HG03139 (cell line): ENCODE measurements at regions not wholly inside any gene's neighbourhood (a gene's known extent, or its start where the extent isn't known, plus 50 kb on each side); places are given as distances from the start of the nearest gene placed in this dataset.

Experiments
- ATAC-seq: cut with Tn5 transposase; IDR thresholded peaks from one replicate; pipeline ENCODE4 v1.9.1; 2021; ENCODE audit not compliant: unreplicated experiment

GRCh38 chr2:139850254-139850890 is 1070.2 kb upstream of the NXPH2 start:
- no peak for ATAC-seq

DNA sequence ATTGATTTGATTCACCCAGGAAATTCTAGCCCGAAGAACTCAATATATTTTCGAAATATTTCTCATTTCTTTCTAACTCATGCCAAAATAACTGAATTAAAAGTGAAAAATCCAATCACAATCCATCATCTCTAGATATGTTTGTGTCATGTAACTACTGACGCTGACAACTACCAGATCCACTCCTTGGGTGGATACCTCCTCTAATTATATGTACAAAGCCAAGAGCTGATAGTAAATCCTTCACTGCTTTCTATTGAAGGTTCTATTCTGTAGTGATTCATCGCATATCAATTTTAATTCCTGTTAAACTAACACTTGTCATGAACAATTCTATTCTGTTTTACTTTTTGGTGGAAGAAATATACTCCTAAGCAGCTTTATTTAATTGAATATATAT is 1056.6 kb upstream of the NXPH2 start:
- no peak for ATAC-seq

GRCh38 chr2:139835101-139835500 is 1054.9 kb upstream of the NXPH2 start:
- ATAC-seq, result no peak

DNA sequence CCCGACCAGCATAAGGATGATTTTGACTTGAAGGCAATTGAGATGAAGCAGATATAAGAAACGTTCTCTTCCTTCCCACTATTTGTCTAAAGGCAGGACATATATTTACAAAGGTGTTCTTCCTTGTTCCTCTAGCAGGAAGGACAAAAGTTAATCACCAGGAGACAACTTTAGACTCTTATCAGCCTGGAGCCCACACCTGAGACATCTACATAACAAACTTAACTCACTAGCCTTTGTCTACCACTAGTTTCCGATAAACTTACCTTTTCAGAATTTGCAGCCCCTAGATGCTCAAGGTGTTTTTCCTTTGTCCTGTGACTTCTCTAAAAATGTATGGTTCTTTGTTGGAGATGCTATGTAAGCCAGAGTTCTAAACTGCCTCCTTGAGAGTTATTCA is 1047.8 kb upstream of the NXPH2 start:
- no peak for ATAC-seq

DNA sequence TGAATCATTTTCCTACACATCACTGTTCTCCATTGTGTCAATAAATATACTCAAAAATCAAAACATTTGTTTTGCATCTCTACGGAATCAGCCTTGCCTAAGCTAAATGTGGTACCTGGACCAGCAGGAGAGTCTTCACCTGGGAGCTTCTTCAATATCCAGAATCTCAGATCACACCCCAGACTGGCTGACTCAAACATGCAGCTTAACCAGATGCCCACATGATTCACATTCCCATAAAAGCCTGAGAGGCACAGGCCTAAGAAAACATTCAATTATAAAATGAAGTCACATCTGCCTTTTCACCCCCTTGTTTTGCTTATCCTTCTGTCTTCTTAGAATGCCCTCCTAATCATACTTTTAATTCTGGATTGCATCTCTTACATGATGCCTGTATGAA is 1045.5 kb upstream of the NXPH2 start:
- ATAC-seq, result no peak

GRCh38 chr2:139819273-139819796 is 1039.1 kb upstream of the NXPH2 start:
- no peak for ATAC-seq

GRCh38 chr2:139814458-139814857 is 1034.3 kb upstream of the NXPH2 start:
- no peak for ATAC-seq

DNA sequence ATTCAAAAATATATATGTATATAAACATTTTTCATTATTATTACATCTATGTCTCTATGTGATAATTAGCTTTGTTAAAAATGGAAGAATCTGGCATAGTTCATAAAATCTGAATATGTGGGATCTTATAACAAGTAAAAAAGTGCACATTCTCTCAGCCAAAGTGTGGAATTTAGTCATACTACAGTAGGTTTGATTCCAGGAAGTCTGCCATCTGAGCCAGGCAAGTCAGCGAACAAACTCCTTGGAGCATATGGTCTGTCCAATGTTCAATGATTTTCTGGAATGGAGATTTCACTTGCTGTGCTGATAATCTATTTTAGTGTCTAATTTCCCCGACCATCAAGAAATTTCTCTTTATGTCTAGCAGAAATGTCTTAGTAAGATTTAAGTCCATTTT is 1033.2 kb upstream of the NXPH2 start:
- ATAC-seq, result no peak

- ATAC-seq, result no peak
Observed at GRCh38 chr2:139805441-139805840, 1025.3 kb upstream of the NXPH2 start.

DNA sequence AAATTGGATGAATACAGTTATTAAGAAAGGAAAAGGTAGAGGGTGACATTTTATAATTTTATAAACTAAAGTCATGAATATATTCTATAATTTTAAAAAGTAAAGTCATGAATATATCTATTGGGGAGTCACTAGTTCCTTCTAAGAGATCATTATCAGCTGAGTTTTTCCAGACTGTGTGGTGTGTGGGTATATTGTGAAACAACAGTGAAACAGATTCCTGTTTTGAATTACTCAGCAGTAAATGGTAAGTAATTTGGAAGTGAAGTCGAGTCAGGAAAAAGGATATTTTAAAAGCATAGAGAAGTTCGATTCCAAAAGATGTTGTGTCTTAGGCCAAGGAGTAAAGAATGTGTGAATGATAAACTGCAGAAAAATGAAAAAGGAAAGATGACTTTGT is 1018.2 kb upstream of the NXPH2 start:
- ATAC-seq, result no peak

DNA sequence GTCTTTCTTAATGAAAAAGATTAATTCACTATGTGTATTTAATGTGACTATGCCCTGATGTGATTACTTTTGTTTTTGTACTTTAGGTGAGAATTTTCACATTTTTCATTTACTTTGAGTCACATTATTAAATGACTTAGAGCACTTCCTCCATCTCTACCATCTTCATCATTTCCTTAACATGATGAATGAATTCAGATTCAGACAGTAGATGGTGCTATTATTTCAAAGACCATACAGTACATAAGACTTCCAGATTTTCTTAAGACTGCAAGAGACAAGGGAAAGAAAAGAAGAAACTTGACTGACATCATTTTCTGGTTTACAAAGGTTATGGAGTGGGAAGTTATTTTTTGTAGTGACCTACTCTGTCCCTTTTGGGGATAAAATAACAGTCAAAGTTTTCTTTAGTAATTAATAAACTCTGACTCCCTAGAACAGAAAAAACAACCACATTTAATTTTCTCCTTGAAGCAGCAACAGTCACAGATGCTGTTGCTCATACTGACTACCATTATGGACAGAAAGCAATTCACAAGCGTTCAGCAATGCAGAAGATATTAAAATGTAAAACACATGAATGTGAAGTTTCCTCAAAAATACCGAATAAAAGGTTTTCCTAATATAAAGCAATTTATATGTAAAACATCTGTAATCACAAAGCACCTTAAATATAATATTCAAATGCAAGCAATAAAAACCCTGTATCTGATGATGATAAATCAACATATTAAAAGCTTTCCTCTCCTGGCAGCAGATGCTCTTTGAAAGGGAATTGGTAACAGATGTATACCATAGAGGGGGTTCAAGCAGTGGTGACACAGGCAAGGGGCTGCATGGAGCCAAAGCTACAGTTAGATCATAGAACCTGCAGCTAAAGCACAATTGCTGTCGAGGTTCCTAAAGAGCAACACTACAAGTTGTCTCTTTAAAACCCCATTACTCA is 1010.9 kb upstream of the NXPH2 start:
- ATAC-seq, result no peak

DNA sequence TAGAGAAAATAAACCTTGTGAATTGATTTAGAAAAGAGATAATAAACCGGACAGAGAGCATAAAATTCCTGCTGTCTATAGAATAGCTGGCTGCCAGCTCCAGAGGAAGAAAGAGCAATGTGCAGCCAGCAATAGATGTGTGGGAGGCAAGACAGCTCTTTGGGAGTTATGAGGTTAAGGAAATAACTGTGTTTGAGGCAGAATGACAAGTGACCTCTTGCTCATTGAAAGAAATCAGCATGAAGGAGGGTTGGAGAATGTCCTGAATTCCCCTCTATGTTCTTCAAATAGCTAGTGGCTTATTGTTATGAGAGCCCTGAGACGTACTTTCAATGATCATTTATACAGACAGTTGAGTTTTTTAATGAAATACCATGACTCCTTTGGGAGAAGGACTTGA is 1009.9 kb upstream of the NXPH2 start:
- no peak for ATAC-seq

DNA sequence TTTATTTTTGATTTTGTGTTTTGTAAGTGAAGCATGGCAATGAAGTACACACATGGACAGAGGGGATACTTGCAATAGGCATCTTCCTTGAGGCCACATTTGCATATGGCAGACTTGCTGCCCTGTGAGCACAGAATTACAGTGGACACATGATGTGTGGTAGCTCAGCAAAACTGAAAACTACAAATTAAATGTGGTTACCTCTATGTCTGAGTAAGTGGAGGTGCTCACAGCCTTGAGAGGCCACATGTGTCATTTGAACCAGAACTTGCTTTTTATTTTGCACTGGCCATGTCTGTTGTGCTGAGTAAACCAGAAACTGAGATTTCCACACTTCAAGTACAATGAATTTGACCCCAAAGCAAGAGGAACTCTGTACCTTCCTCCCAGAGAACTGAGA is 998.5 kb upstream of the NXPH2 start:
- ATAC-seq, result no peak

GRCh38 chr2:139773720-139774277 is 993.6 kb upstream of the NXPH2 start:
- no peak for ATAC-seq

DNA sequence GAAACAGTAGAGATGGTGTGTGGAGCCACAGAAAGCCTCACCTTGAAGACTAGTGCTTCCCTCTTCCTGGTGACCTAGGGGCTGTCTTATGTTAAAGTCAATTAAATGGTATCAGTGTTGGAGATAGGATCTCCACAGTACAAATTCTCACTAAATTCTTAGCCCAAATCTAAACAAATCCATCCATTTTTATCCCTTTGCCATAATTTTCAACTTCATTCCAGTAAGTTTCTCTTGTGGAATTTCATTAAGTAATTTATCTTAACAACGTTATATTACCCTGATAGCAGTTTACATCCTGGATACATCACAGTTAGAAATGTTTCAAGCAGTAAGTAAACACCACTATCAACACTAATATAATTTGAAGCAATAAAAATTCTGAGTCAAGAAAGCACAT is 989.4 kb upstream of the NXPH2 start:
- no peak for ATAC-seq

DNA sequence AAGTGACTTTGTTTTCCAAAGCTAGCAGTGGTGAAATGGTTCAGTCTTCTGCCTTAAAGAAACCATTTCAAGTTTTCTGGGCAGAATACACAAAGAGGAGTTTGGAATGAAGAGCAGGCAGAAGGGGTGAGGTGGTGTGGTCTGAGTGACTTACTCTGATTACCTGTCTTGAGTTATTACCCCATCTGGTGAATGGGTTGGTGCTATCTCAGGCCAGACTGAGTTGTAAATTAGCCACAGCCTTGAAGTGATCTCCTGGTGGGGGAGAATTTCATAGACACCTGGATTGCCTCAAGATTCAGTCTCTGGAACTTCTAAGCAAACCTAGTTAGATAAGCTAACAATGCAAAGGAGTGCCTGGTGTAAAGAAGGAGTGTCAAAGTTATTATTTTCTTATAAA is 983.5 kb upstream of the NXPH2 start:
- no peak for ATAC-seq

DNA sequence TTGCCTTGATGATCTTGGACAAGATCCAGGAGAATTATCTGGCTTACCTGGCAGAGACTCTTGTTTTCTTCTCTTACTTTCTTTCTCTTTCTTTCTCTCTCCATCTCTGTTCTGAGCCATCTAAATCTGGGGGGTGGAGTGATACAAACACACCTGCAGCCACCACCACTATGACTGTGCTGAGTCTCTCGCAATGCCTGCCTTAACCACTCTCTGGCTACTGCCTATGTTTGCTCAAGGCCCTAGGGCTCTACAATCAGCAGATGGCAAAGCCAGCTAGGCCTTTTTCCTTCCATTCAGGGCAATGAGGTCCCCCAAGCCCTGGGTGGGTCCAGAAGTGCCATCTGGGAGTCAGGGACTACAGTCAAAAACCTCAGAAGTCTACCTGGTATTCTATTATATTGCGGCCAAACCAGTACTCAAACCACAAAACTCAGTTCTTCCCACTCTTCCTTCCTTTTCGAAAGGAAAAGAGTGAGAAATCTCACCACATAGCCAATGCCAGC is 978.9 kb upstream of the NXPH2 start:
- no peak for ATAC-seq

- ATAC-seq, result no peak
Observed at GRCh38 chr2:139746901-139747300, 966.7 kb upstream of the NXPH2 start.

- ATAC-seq, result no peak
Observed at GRCh38 chr2:139744273-139744672, 964.1 kb upstream of the NXPH2 start.

DNA sequence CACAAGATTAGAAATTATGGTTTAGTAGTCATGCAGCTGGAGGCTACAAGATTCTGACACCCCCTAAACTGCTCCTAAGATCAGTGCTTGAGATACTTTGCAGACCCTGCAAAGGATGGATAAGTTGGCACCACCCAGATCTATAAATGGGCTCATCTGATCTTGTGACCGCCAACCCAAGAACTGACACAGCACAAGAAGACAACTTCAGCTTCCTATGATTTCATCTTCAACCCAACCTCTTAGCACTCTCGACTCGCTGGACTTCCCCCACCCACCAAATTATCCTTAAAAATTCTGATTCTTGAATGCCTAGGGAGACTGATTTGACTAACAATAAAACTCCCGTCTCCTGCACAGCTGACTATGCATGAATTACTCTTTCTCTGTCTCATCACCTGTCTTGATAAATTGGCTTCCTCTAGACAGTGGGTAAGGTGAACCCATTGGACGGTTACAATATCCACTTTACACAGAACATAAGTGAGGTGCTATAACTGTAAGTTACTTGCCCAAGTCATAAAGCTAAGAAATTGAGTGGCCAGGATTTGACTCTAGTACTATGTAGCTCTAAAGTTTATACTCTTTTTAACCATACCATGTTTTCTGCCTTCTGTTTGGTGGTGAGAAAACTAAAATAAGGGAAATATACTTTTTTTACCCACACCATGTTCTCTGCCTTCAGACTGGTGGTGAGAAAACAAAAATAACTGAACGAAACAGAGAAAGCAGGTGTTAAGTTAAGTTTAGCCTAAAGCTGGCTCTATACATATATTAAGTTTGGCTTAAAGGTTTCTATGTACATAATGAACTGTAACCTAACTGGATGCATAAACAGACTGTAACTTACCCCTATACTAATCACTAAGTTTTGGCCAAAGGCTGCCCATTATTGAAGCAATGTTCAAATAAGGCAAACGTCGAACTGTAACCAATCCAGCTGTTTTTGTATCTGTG is 962.3 kb upstream of the NXPH2 start:
- ATAC-seq, result no peak

GRCh38 chr2:139737659-139738058 is 957.5 kb upstream of the NXPH2 start:
- no peak for ATAC-seq
